WTC11 (cell line): ENCODE measurements at regions not wholly inside any gene's neighbourhood (a gene's known extent, or its start where the extent isn't known, plus 50 kb on each side); places are given as distances from the start of the nearest gene placed in this dataset.
A peak's percentile ranks its signal among the peaks of the same experiment; 100 is the strongest.

Experiments
- ATAC-seq: fragments of 200-7000 bp; cut with Tn5 transposase; 2 replicates; pipeline ENCODE4 v1.10.0; 2021; ENCODE audit warnings: mild to moderate bottlenecking, moderate library complexity
- CTCF ChIA-PET: fragments of 300-600 bp; sonication (Branson Sonifier 250); formaldehyde crosslinking; loops from one replicate; lab custom pipeline; 2021; ENCODE audit warnings: antibody characterized with exemption; lab: Charles Lee
- POLR2A ChIA-PET: fragments of 350-600 bp; sonication (Branson Sonifier 250); formaldehyde crosslinking; loops from one replicate; lab custom pipeline; 2021; ENCODE audit warnings: antibody characterized with exemption; lab: Charles Lee
- DNase-seq: peaks from one replicate; pipeline ENCODE4 v3.0.0; 2021; ENCODE audit warnings: low spot score
- H3K27ac Mint-ChIP-seq: 2 replicates; pipeline ENCODE4 v1.8.0; 2021; ENCODE audit warnings: mixed read lengths
- H3K27me3 Mint-ChIP-seq: 2 replicates; pipeline ENCODE4 v1.8.0; 2021; ENCODE audit warnings: low read depth, mild to moderate bottlenecking, moderate library complexity, mixed read lengths
- H3K36me3 Mint-ChIP-seq: 2 replicates; pipeline ENCODE4 v1.8.0; 2021; ENCODE audit warnings: mixed read lengths
- H3K4me1 Mint-ChIP-seq: 2 replicates; pipeline ENCODE4 v1.8.0; 2022; ENCODE audit warnings: mixed read lengths
- H3K4me3 Mint-ChIP-seq: 2 replicates; pipeline ENCODE4 v1.8.0; 2021; ENCODE audit warnings: mild to moderate bottlenecking, moderate library complexity, mixed read lengths
- H3K9me3 Mint-ChIP-seq: 2 replicates; pipeline ENCODE4 v1.8.0; 2021; ENCODE audit warnings: mixed read lengths
- ARID4B ChIP-seq: sonication (generic); formaldehyde crosslinking; IDR thresholded peaks from 2 replicates; pipeline ENCODE4 v1.8.0; 2023; ENCODE audit warnings: missing genetic modification reagents, mild to moderate bottlenecking, borderline replicate concordance
- ESRRA ChIP-seq: sonication (generic); formaldehyde crosslinking; IDR thresholded peaks from 2 replicates; pipeline ENCODE4 v1.8.1; 2022; ENCODE audit warnings: mild to moderate bottlenecking, missing genetic modification reagents, borderline replicate concordance
- GRHL2 ChIP-seq: fragments of 250-450 bp; sonication (Bioruptor Pico); IDR thresholded peaks from 2 replicates; pipeline ENCODE4 v1.8.0; 2022; ENCODE audit warnings: mild to moderate bottlenecking, moderate library complexity; ENCODE audit not compliant: insufficient replicate concordance, severe bottlenecking
- HMGA2 ChIP-seq: fragments of 250-450 bp; sonication (Bioruptor Pico); IDR thresholded peaks from 2 replicates; pipeline ENCODE4 v1.4.0; 2021; ENCODE audit warnings: mild to moderate bottlenecking, moderate library complexity
- IRF2 ChIP-seq: sonication (generic); formaldehyde crosslinking; IDR thresholded peaks from 2 replicates; pipeline ENCODE4 v1.8.0; 2022; ENCODE audit warnings: low read depth, missing genetic modification reagents, borderline replicate concordance
- KAT7 ChIP-seq: sonication (generic); formaldehyde crosslinking; IDR thresholded peaks from 2 replicates; pipeline ENCODE4 v1.8.1; 2023; ENCODE audit warnings: missing genetic modification reagents, mild to moderate bottlenecking, borderline replicate concordance
- MAX ChIP-seq: sonication (generic); formaldehyde crosslinking; IDR thresholded peaks from 2 replicates; pipeline ENCODE4 v1.8.0; 2022; ENCODE audit warnings: mild to moderate bottlenecking, missing genetic modification reagents
- SMAD4 ChIP-seq: sonication (generic); formaldehyde crosslinking; IDR thresholded peaks from 2 replicates; pipeline ENCODE4 v1.8.0; 2022; ENCODE audit warnings: mild to moderate bottlenecking, missing genetic modification reagents
- TP53 ChIP-seq: sonication (generic); formaldehyde crosslinking; IDR thresholded peaks from 2 replicates; pipeline ENCODE4 v1.8.1; 2023; ENCODE audit warnings: mild to moderate bottlenecking, missing genetic modification reagents
- ZNF263 ChIP-seq: sonication (generic); formaldehyde crosslinking; IDR thresholded peaks from 2 replicates; pipeline ENCODE4 v1.8.1; 2022; ENCODE audit warnings: low read depth, mild to moderate bottlenecking, moderate library complexity, missing genetic modification reagents
- TF ChIP-seq, protein P1 (sequence below): sonication (generic); formaldehyde crosslinking; conservative IDR thresholded peaks from 2 replicates; pipeline ENCODE4 v1.8.1; 2023; ENCODE audit warnings: mild to moderate bottlenecking, low read depth, missing genetic modification reagents, moderate library complexity
- TF ChIP-seq, protein P2 (sequence below): sonication (generic); formaldehyde crosslinking; IDR thresholded peaks from 2 replicates; pipeline ENCODE4 v1.8.0; 2023; ENCODE audit warnings: missing genetic modification reagents

- TF ChIP-seq, protein P1, sequence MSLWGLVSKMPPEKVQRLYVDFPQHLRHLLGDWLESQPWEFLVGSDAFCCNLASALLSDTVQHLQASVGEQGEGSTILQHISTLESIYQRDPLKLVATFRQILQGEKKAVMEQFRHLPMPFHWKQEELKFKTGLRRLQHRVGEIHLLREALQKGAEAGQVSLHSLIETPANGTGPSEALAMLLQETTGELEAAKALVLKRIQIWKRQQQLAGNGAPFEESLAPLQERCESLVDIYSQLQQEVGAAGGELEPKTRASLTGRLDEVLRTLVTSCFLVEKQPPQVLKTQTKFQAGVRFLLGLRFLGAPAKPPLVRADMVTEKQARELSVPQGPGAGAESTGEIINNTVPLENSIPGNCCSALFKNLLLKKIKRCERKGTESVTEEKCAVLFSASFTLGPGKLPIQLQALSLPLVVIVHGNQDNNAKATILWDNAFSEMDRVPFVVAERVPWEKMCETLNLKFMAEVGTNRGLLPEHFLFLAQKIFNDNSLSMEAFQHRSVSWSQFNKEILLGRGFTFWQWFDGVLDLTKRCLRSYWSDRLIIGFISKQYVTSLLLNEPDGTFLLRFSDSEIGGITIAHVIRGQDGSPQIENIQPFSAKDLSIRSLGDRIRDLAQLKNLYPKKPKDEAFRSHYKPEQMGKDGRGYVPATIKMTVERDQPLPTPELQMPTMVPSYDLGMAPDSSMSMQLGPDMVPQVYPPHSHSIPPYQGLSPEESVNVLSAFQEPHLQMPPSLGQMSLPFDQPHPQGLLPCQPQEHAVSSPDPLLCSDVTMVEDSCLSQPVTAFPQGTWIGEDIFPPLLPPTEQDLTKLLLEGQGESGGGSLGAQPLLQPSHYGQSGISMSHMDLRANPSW (CRISPR knock-in tag) = no peak
Measured at GRCh38 chr3:103437883-103438282, 1003.1 kb downstream of the ZPLD1 start (continued).

- Mint-ChIP-seq H3K9me3 (peaks cover 27% of the 10 kb centered on the region), H3K4me3 (no peak overlapping the region), H3K27ac (no peak overlapping the region), H3K36me3 (peaks cover 23% of the 10 kb centered on the region), H3K27me3 (no peaks in the 10 kb centered on the region), H3K4me1 (no peaks in the 10 kb centered on the region)
- ATAC-seq (peak; percentile 48), DNase-seq (no peak)
- POLR2A ChIA-PET = no interaction called here
- TF ChIP-seq HMGA2 (CRISPR knock-in tag) (no peak), SMAD4 (no peak)
- TF ChIP-seq, protein P2, sequence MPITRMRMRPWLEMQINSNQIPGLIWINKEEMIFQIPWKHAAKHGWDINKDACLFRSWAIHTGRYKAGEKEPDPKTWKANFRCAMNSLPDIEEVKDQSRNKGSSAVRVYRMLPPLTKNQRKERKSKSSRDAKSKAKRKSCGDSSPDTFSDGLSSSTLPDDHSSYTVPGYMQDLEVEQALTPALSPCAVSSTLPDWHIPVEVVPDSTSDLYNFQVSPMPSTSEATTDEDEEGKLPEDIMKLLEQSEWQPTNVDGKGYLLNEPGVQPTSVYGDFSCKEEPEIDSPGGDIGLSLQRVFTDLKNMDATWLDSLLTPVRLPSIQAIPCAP (CRISPR knock-in tag) = no peak
- CTCF ChIA-PET = interaction anchor here (0.5 to 1.6 kb wide), 5 partner anchors 24 to 575 kb away, joined by 3 to 4 read pairs (median 3); no protein-coding TSS in a partner anchor
Measured at GRCh38 chr3:103440539-103441203, 1005.9 kb downstream of the ZPLD1 start.

- no peaks in the 10 kb centered on the region for H3K9me3 Mint-ChIP-seq
- POLR2A ChIA-PET = no interaction called here
- TF ChIP-seq ESRRA (CRISPR knock-in tag) (no peak), ZNF263 (CRISPR knock-in tag) (no peak), GRHL2 (CRISPR knock-in tag) (no peak), KAT7 (CRISPR knock-in tag) (no peak), MAX (no peak), ARID4B (CRISPR knock-in tag) (no peak), IRF2 (CRISPR knock-in tag) (no peak), TP53 (CRISPR knock-in tag) (no peak)
- no peaks in the 10 kb centered on the region for H3K4me1 Mint-ChIP-seq
- no peak overlapping the region for H3K4me3 Mint-ChIP-seq
- peak; percentile 62 for ATAC-seq
- CTCF ChIA-PET = interaction anchor here (1.2 kb wide), 1 partner anchor 773 kb away, joined by 4 read pairs; no protein-coding TSS in a partner anchor
- no peak overlapping the region for H3K27ac Mint-ChIP-seq
- H3K36me3 Mint-ChIP-seq = no peaks in the 10 kb centered on the region
- H3K27me3 Mint-ChIP-seq = no peaks in the 10 kb centered on the region; the same call in 1 of the 2 replicates
- DNase-seq = no peak
Measured at GRCh38 chr3:103446953-103447629, 1012.3 kb downstream of the ZPLD1 start.
